DND-41 (cell line): ENCODE measurements at regions not wholly inside any gene's neighbourhood (a gene's known extent, or its start where the extent isn't known, plus 50 kb on each side); places are given as distances from the start of the nearest gene placed in this dataset.

Experiments
- CTCF ChIP-seq: IDR thresholded peaks from 2 replicates; pipeline ENCODE4 v1.5.1; 2012; ENCODE audit warnings: borderline replicate concordance, low read length, moderate library complexity, mild to moderate bottlenecking; ENCODE audit not compliant: poor library complexity, severe bottlenecking; ENCODE audit errors: extremely low read depth
- EZH2 ChIP-seq: IDR thresholded peaks from 3 replicates; pipeline ENCODE4 v1.6.1; 2012; ENCODE audit warnings: borderline replicate concordance, low read depth, mild to moderate bottlenecking, moderate library complexity, low read length, inconsistent platforms; ENCODE audit not compliant: severe bottlenecking

- no peak for TF ChIP-seq CTCF
- no peak for TF ChIP-seq EZH2
Observed at GRCh38 chr16:86180780-86181179, 281.8 kb downstream of the IRF8 start.
